B cell (primary cell): ENCODE measurements at regions not wholly inside any gene's neighbourhood (a gene's known extent, or its start where the extent isn't known, plus 50 kb on each side); places are given as distances from the start of the nearest gene placed in this dataset.

Source experiments
- ATAC-seq: fragments of 200-7000 bp; cut with Tn5 transposase; one replicate; pipeline ENCODE4 v1.10.0; 2021; ENCODE audit warnings: low read depth, mild to moderate bottlenecking, moderate number of reproducible peaks, moderate library complexity
- CTCF ChIA-PET: fragments of 350-600 bp; sonication (Branson Sonifier 250); formaldehyde crosslinking; loops from one replicate; lab custom pipeline; 2021; ENCODE audit warnings: antibody characterized with exemption, inconsistent platforms; lab: Charles Lee
- POLR2A ChIA-PET: fragments of 350-600 bp; sonication (Branson Sonifier 250); formaldehyde crosslinking; loops from one replicate; lab custom pipeline; 2021; ENCODE audit warnings: antibody characterized with exemption; lab: Charles Lee
- DNase-seq: peaks from one replicate; pipeline ENCODE4 v3.0.0; 2013
- H2AFZ ChIP-seq: 2 replicates; pipeline ENCODE4 v1.6.1; 2012; ENCODE audit warnings: mild to moderate bottlenecking, low read depth, low read length; ENCODE audit not compliant: insufficient read depth, poor library complexity, severe bottlenecking
- H3K27ac ChIP-seq, 2 donors: 1 replicate in 1 of 2; 2 replicates in 1 of 2; pipeline ENCODE4 v1.5.1; 2012 to 2013; ENCODE audit warnings: low read length in 2 of 2, mild to moderate bottlenecking in 2 of 2, moderate library complexity in 1 of 2
- H3K27me3 ChIP-seq, 4 experiments: fragments of 200-600 bp in 1 of 4; sonication (generic) in 1 of 4; replicated peaks in 1 of 4; 1 replicate in 2 of 4; 2 replicates in 2 of 4; pipeline versions ENCODE4 v1.6.1 to v1.7.0; 2013 to 2016; ENCODE audit warnings: low read length in 3 of 4, mild to moderate bottlenecking in 2 of 4, mixed read lengths in 1 of 4, moderate library complexity in 1 of 4; ENCODE audit not compliant: insufficient read depth in 4 of 4, control insufficient read depth in 3 of 4; ENCODE audit errors: control extremely low read depth in 1 of 4
- H3K36me3 ChIP-seq, 2 experiments: replicated peaks in 1 of 2; 1 replicate in 1 of 2; 2 replicates in 1 of 2; pipeline versions ENCODE4 v1.6.1 to v1.7.1; 2013; ENCODE audit warnings: low read length in 1 of 2; ENCODE audit not compliant: insufficient read depth in 2 of 2, control insufficient read depth in 1 of 2; ENCODE audit errors: control extremely low read depth in 1 of 2, extremely low read depth in 1 of 2
- H3K4me1 ChIP-seq, 2 donors: fragments of 200-600 bp in 1 of 2; sonication (generic) in 1 of 2; 1 replicate in 1 of 2; 2 replicates in 1 of 2; pipeline versions ENCODE4 v1.5.1 to v1.6.1; 2013 to 2017; ENCODE audit warnings: low read length in 2 of 2; ENCODE audit not compliant: control insufficient read depth in 2 of 2, insufficient read depth in 2 of 2
- H3K4me2 ChIP-seq: replicated peaks from 2 replicates; pipeline ENCODE3; 2012; ENCODE audit warnings: mild to moderate bottlenecking, low read depth, low read length; ENCODE audit not compliant: poor library complexity, severe bottlenecking
- H3K4me3 ChIP-seq, 5 experiments: fragments of 200-600 bp in 1 of 5; sonication (generic) in 1 of 5; 1 replicate in 3 of 5; 2 replicates in 2 of 5; pipeline versions ENCODE4 v1.5.1 to v1.7.0; 2011 to 2016; ENCODE audit warnings: low read length in 4 of 5, mild to moderate bottlenecking in 4 of 5, low read depth in 2 of 5, control low read depth in 1 of 5, moderate library complexity in 1 of 5; ENCODE audit not compliant: insufficient read depth in 1 of 5; ENCODE audit errors: control extremely low read depth in 1 of 5, extremely low read depth in 1 of 5
- H3K79me2 ChIP-seq: fragments of 200-600 bp; sonication (generic); one replicate; pipeline ENCODE4 v1.6.0; 2016; ENCODE audit warnings: low read length; ENCODE audit not compliant: control insufficient read depth, insufficient read depth
- H3K9ac ChIP-seq: fragments of 200-600 bp; sonication (generic); 2 replicates; pipeline ENCODE4 v1.6.1; 2017; ENCODE audit warnings: mild to moderate bottlenecking, low read length, moderate library complexity
- H3K9me3 ChIP-seq, 3 donors: one replicate each; pipeline versions ENCODE4 v1.6.1 to v1.7.1; 2013; ENCODE audit warnings: low read length in 2 of 3; ENCODE audit not compliant: control insufficient read depth in 2 of 3, insufficient read depth in 1 of 3; ENCODE audit errors: control extremely low read depth in 1 of 3
- H4K20me1 ChIP-seq: 2 replicates; pipeline ENCODE4 v1.6.0; 2012; ENCODE audit warnings: mild to moderate bottlenecking, low read length; ENCODE audit not compliant: insufficient read depth, control insufficient read depth, poor library complexity, severe bottlenecking
- H3K27ac Mint-ChIP-seq: one replicate; pipeline ENCODE4 v1.8.0; 2021; ENCODE audit warnings: mixed read lengths
- H3K27me3 Mint-ChIP-seq: one replicate; pipeline ENCODE4 v1.8.0; 2021; ENCODE audit warnings: mixed read lengths
- H3K4me1 Mint-ChIP-seq: one replicate; pipeline ENCODE4 v1.8.0; 2021; ENCODE audit warnings: mixed read lengths
- H3K4me3 Mint-ChIP-seq: one replicate; pipeline ENCODE4 v1.8.0; 2021; ENCODE audit warnings: mixed read lengths
- H3K9me3 Mint-ChIP-seq: one replicate; pipeline ENCODE4 v1.8.0; 2022; ENCODE audit warnings: mixed read lengths; ENCODE audit not compliant: insufficient read depth
- CTCF ChIP-seq: fragments of 200-600 bp; IDR thresholded peaks from one replicate; pipeline ENCODE4 v1.8.0; 2022; ENCODE audit warnings: antibody characterized with exemption, mild to moderate bottlenecking
- EZH2 ChIP-seq: IDR thresholded peaks from 2 replicates; pipeline ENCODE4 v1.6.1; 2012; ENCODE audit warnings: borderline replicate concordance, low read depth, mild to moderate bottlenecking, moderate library complexity, low read length; ENCODE audit not compliant: insufficient read depth, poor library complexity, severe bottlenecking
- WGBS: methylation state at CpG from one replicate; pipeline ENCODE4 v1.1.5; 2013; ENCODE audit warnings: missing lambda C conversion rate; ENCODE audit not compliant: insufficient coverage; 5-methylcytosine and 5-hydroxymethylcytosine counted together
- intact Hi-C: fragments of 100-400 bp; cut with micrococcal nuclease; formaldehyde crosslinking; loops from one replicate; pipeline ENCODE4 v1.10.0; 2022

- no peak overlapping the region for H3K4me3 ChIP-seq
- no peak overlapping the region for H3K9ac ChIP-seq
- CTCF ChIA-PET = no interaction called here
- ATAC-seq (no peak), DNase-seq (no peak)
- no peak overlapping the region for H3K4me3 Mint-ChIP-seq
- no peaks in the 10 kb centered on the region for H3K27me3 ChIP-seq
- no peak overlapping the region for H3K4me2 ChIP-seq
- no peak overlapping the region for H3K27ac Mint-ChIP-seq
- TF ChIP-seq EZH2 = no peak
- no peak for TF ChIP-seq CTCF
- no peaks in the 10 kb centered on the region for H3K79me2 ChIP-seq
- intact Hi-C loops = no loop called here
- no CpG with 5 or more reads among the region's 2 CpGs for WGBS
- no peaks in the 10 kb centered on the region for H3K36me3 ChIP-seq
- no peak overlapping the region for H2AFZ ChIP-seq
- no peaks in the 10 kb centered on the region for H3K4me1 ChIP-seq
- no peaks in the 10 kb centered on the region for H3K4me1 Mint-ChIP-seq
- H3K9me3 Mint-ChIP-seq = no peaks in the 10 kb centered on the region
- POLR2A ChIA-PET = no interaction called here
- no peaks in the 10 kb centered on the region for H4K20me1 ChIP-seq
- H3K27ac ChIP-seq = no peak overlapping the region
- peaks cover 9% of the 10 kb centered on the region for H3K27me3 Mint-ChIP-seq
- H3K9me3 ChIP-seq = peaks cover 0 to 5% (median 0%) of the 10 kb centered on the region in 3 donors
Observed at GRCh38 chr1:118783095-118783758, 204.9 kb downstream of the TBX15 start.

GRCh38 chr1:118773656-118774055 is 214.5 kb downstream of the TBX15 start:
- Histone ChIP-seq H3K27ac (no peak overlapping the region), H3K36me3 (no peaks in the 10 kb centered on the region), H3K4me3 (no peak overlapping the region), H4K20me1 (no peaks in the 10 kb centered on the region), H3K9ac (no peak overlapping the region), H3K4me1 (no peaks in the 10 kb centered on the region), H3K27me3 (no peaks in the 10 kb centered on the region), H3K9me3 (peaks cover 0 to 2% (median 0%) of the 10 kb centered on the region in 3 donors), H3K4me2 (no peak overlapping the region), H3K79me2 (no peaks in the 10 kb centered on the region), H2AFZ (no peak overlapping the region)
- POLR2A ChIA-PET = no interaction called here
- Mint-ChIP-seq H3K27ac (no peak overlapping the region), H3K4me3 (no peak overlapping the region), H3K9me3 (peaks cover 4% of the 10 kb centered on the region), H3K27me3 (no peaks in the 10 kb centered on the region), H3K4me1 (no peaks in the 10 kb centered on the region)
- no peak for DNase-seq
- WGBS = no CpG with 5 or more reads among the region's 1 CpG
- CTCF ChIA-PET = no interaction called here
- no peak for TF ChIP-seq CTCF
- no peak for TF ChIP-seq EZH2
- intact Hi-C loops = no loop called here
- no peak for ATAC-seq
